Loucy (cell line): ENCODE measurements at regions not wholly inside any gene's neighbourhood (a gene's known extent, or its start where the extent isn't known, plus 50 kb on each side); places are given as distances from the start of the nearest gene placed in this dataset.

ENCODE experiments used
- CTCF ChIP-seq: fragments of 200-600 bp; sonication (generic); conservative IDR thresholded peaks from 2 replicates; pipeline ENCODE4 v1.5.1; 2014; ENCODE audit warnings: mild to moderate bottlenecking, antibody characterized with exemption, low read length
- EZH2phosphoT487 ChIP-seq: fragments of 200-600 bp; IDR thresholded peaks from 2 replicates; pipeline ENCODE4 v1.6.1; 2018; ENCODE audit warnings: antibody characterized with exemption, mild to moderate bottlenecking, moderate library complexity, borderline replicate concordance

DNA sequence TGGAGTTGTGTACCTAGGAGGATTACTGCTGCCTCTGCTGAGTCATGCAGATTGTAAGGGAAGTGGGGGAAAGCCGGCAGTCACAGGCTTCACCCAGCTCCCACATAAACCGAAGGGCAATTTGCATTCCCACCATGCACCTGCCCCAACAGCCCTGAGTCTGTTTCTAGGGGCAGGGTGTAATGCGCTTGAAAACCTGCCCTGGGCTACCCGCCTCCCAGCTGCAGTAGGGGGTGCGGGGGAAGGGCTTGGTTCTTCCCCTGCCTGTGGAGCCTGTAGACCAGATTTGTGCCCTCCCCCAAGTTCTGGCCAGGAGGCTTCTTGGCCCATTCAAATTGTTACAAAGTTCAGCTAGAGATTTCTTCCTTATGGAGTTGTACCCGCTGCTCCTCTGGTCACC lies 269.2 kb upstream of the DDX53 start:
- TF ChIP-seq CTCF (no peak), EZH2phosphoT487 (no peak)
